ENCODE measurements at regions not wholly inside any gene's neighbourhood (a gene's known extent, or its start where the extent isn't known, plus 50 kb on each side); places are given as distances from the start of the nearest gene placed in this dataset.

DNA sequence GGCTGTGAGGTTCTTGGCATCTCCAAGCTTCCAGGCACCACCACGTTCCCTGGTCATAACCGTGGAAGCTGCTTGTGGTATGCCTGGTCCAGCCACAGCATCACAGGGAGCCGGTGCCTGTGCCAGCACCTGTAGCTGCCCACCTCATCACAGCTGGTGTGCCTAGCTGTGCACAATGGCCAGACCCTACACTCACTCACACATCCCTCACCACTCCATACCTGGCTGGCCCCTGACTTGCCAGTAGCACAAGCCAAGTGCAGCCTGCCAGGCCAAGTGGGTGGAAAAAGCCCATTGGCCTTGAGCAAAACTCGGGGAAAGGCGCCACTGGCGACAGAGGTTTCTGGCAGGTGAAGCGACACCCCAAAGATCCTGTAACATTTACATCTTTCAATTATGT is 192.3 kb upstream of the MANEA start:
- Histone ChIP-seq H3K4me2 (ENCODE audit: insufficient read depth, low read length) (no peak overlapping the region), H3K9me3 (replicated peaks; ENCODE audit: control insufficient read depth, insufficient read depth, low read depth, low read length) (no peaks in the 10 kb centered on the region), H3K9ac (ENCODE audit: insufficient read depth in 1 of 2, low read depth in 2 of 2, low read length in 2 of 2) (no peak overlapping the region), H3K27ac (ENCODE audit: extremely low read depth, low read depth, low read length) (no peak overlapping the region), H4K20me1 (replicated peaks; ENCODE audit: control insufficient read depth, insufficient read depth, low read length) (no peaks in the 10 kb centered on the region), H3K4me1 (replicated peaks in 1 of 2; ENCODE audit: control insufficient read depth in 2 of 2, insufficient read depth in 2 of 2, low read length in 2 of 2) (no peaks in the 10 kb centered on the region), H3K79me2 (ENCODE audit: control insufficient read depth, insufficient read depth, low read length) (no peaks in the 10 kb centered on the region), H3K4me3 (no peak overlapping the region), H3K36me3 (ENCODE audit: control insufficient read depth, insufficient read depth, low read length) (no peaks in the 10 kb centered on the region), H3K9me1 (ENCODE audit: control insufficient read depth, insufficient read depth, low read length) (no peaks in the 10 kb centered on the region), H2AFZ (ENCODE audit: low read depth, low read length) (no peak overlapping the region), H3K27me3 (ENCODE audit: control insufficient read depth in 2 of 2, insufficient read depth in 2 of 2, low read length in 2 of 2) (no peaks in the 10 kb centered on the region)
- intact Hi-C loops (cut with micrococcal nuclease) = no loop called here
- 6% methylated on average over 7 of the region's 7 CpGs for WGBS (ENCODE audit: insufficient coverage, low coverage, missing lambda C conversion rate)
- DNase-seq (ENCODE audit: extremely low read depth in 1 of 4, low spot score in 3 of 4) (no peak), FAIRE-seq (no peak), ATAC-seq (no peak)
- in situ Hi-C loops (cut with MboI) = no loop called here
- POLR2A ChIA-PET = no interaction called here
- CTCF ChIA-PET (ENCODE audit: low intra/inter-chr PET ratio) = no interaction called here
- BruUV-seq (replicated peaks) = no TSS peak
- no peak for TF ChIP-seq NR2C2 (CRISPR knock-in tag; IDR thresholded peaks at IDR 0.05)
- TF ChIP-seq NR2C2 (tag; IDR thresholded peaks at IDR 0.05) = no peak
- TF ChIP-seq CAMTA2 (CRISPR knock-in tag; conservative IDR thresholded peaks at IDR 0.05) = no peak
- TF ChIP-seq ZNF740 (CRISPR knock-in tag; IDR thresholded peaks at IDR 0.05) = no peak
- no peak for TF ChIP-seq ZNF740 (tag; IDR thresholded peaks at IDR 0.05)
- TF ChIP-seq BRD9 (IDR thresholded peaks at IDR 0.05; ENCODE audit: low read depth, partially characterized antibody) = no peak
- TF ChIP-seq KDM4B (IDR thresholded peaks at IDR 0.05; ENCODE audit: borderline replicate concordance in 2 of 2, low read depth in 1 of 2) = no peak
- TF ChIP-seq ZNF780A (CRISPR knock-in tag; IDR thresholded peaks at IDR 0.05) = no peak
- no peak for TF ChIP-seq ARNT (IDR thresholded peaks at IDR 0.05)
- TF ChIP-seq, protein P1, sequence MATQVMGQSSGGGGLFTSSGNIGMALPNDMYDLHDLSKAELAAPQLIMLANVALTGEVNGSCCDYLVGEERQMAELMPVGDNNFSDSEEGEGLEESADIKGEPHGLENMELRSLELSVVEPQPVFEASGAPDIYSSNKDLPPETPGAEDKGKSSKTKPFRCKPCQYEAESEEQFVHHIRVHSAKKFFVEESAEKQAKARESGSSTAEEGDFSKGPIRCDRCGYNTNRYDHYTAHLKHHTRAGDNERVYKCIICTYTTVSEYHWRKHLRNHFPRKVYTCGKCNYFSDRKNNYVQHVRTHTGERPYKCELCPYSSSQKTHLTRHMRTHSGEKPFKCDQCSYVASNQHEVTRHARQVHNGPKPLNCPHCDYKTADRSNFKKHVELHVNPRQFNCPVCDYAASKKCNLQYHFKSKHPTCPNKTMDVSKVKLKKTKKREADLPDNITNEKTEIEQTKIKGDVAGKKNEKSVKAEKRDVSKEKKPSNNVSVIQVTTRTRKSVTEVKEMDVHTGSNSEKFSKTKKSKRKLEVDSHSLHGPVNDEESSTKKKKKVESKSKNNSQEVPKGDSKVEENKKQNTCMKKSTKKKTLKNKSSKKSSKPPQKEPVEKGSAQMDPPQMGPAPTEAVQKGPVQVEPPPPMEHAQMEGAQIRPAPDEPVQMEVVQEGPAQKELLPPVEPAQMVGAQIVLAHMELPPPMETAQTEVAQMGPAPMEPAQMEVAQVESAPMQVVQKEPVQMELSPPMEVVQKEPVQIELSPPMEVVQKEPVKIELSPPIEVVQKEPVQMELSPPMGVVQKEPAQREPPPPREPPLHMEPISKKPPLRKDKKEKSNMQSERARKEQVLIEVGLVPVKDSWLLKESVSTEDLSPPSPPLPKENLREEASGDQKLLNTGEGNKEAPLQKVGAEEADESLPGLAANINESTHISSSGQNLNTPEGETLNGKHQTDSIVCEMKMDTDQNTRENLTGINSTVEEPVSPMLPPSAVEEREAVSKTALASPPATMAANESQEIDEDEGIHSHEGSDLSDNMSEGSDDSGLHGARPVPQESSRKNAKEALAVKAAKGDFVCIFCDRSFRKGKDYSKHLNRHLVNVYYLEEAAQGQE (IDR thresholded peaks at IDR 0.05; ENCODE audit: borderline replicate concordance) = no peak
- TF ChIP-seq, protein P1 (CRISPR knock-in tag; IDR thresholded peaks at IDR 0.05; ENCODE audit: low read depth) = no peak
- TF ChIP-seq RAD51 (IDR thresholded peaks at IDR 0.05; ENCODE audit: borderline replicate concordance, low read depth) = no peak
- TF ChIP-seq FUS (optimal IDR thresholded peaks at IDR 0.05; ENCODE audit: low read depth, low read length) = no peak
- TF ChIP-seq, protein P2, sequence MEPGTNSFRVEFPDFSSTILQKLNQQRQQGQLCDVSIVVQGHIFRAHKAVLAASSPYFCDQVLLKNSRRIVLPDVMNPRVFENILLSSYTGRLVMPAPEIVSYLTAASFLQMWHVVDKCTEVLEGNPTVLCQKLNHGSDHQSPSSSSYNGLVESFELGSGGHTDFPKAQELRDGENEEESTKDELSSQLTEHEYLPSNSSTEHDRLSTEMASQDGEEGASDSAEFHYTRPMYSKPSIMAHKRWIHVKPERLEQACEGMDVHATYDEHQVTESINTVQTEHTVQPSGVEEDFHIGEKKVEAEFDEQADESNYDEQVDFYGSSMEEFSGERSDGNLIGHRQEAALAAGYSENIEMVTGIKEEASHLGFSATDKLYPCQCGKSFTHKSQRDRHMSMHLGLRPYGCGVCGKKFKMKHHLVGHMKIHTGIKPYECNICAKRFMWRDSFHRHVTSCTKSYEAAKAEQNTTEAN (CRISPR knock-in tag; IDR thresholded peaks at IDR 0.05) = no peak
- no peak for TF ChIP-seq PCBP2 (IDR thresholded peaks at IDR 0.05; ENCODE audit: low read depth, low read length, poor library complexity, severe bottlenecking)
